ENCODE measurements at regions not wholly inside any gene's neighbourhood (a gene's known extent, or its start where the extent isn't known, plus 50 kb on each side); places are given as distances from the start of the nearest gene placed in this dataset.

- DNase-seq: no peak
Observed at GRCh38 chr4:56757821-56758411, 63.6 kb downstream of the SPINK2 start.

GRCh38 chr4:56757261-56757746 is 64.2 kb downstream of the SPINK2 start:
- no peak for DNase-seq

DNA sequence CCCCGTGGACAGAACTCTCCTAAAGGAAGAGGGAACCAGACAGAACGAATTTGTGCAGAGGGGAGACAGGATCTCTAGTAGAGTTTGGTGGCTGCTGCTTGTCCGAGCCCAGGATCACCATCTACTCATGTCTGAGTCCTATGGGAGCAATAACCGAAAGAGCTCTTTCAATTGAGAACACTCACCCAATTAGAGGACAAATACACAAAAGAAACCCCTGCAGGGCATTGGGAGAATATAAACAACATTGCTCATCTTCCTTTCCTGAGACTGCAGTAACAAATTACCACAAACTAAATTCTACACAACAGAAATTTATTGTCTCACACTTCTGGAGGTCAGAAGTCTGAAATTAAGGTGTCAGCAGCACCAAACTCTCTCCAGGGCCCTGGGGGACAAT is 65.6 kb downstream of the SPINK2 start:
- no peak for DNase-seq

GRCh38 chr4:56752985-56753384 is 68.5 kb downstream of the SPINK2 start:
- no peak for DNase-seq

DNA sequence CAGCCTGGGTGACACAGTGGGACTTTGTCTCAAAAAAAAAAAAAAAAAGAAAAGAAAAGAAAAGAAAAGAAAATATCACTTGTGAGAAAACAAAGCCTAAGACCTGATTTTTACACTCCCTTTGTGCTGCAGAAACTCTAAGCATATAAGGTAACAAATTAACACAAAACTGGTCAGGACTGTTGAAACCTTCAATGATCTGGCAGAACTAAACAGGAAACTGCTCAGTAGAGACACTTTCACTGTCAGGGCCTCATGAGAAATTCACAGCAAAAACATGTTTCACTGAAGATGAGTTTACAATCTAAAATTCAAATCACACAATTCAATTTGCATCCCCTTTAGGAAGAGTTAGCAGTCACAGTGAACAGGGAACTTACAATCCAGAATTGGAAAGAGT is 69.1 kb upstream of the HOPX start:
- no peak for DNase-seq

GRCh38 chr4:56748271-56748670 is 67.2 kb upstream of the HOPX start:
- no peak for DNase-seq

DNA sequence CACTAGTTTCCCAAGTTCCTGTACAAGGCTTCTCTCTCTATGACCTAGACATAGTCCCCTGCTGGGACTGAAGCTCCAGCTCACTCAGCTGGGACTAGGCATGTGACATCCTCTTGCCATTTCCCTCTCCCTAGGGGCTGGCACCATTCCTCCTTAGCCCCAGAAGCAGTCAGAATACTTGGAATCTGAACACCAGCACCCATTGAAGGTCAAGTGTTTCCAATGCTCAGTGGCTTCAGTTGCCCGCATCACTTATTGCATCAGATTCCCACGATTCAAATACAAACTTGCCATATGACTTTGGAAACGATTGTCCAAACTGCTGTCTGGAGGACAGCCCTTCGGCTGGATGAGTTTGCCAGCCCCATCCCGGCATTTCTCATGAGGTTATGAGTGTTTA is 65.5 kb upstream of the HOPX start:
- no peak for DNase-seq

GRCh38 chr4:56745042-56745441 is 63.9 kb upstream of the HOPX start:
- no peak for DNase-seq

- DNase-seq: no peak
Observed at GRCh38 chr4:56744030-56744429, 62.9 kb upstream of the HOPX start.

DNA sequence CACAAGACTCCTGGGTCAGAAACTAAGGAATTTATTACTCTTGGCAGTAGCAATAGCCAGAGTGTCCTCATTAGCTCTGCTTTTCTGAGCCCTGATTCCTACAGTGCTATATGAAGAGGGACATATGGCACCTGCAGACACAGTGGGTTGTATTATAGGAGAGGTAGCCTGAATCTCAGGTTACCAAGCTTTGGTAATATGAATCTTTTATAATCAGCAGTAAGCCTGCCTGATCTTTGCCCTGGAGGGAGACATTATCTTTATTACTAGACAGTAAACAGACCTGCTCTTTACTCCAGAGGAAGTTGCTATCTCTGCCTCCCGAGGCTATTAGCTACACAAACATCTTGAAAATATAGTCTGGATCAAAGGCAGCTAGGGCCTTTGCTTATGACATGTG is 62.5 kb upstream of the HOPX start:
- DNase-seq: no peak

- DNase-seq: no peak
Observed at GRCh38 chr4:56742080-56742871, 61.2 kb upstream of the HOPX start.

DNA sequence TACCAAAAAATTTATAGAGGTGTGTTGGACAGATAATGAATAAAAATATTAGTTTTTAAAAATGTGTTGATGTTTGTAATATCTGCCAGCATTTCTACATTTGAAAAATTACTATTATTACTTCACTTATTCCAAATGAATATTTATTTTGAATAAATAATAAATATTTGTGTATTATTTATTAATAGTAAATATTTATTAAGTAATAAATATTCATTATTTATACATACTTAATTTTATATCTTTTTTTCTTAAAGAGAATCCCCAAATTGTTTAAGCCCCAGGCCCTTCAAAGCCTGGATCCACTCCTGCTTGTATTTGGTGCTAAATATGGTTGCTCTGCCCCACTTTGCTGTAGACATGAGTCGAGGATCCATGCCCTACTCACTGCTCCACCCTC is 60.5 kb upstream of the HOPX start:
- no peak for DNase-seq

DNA sequence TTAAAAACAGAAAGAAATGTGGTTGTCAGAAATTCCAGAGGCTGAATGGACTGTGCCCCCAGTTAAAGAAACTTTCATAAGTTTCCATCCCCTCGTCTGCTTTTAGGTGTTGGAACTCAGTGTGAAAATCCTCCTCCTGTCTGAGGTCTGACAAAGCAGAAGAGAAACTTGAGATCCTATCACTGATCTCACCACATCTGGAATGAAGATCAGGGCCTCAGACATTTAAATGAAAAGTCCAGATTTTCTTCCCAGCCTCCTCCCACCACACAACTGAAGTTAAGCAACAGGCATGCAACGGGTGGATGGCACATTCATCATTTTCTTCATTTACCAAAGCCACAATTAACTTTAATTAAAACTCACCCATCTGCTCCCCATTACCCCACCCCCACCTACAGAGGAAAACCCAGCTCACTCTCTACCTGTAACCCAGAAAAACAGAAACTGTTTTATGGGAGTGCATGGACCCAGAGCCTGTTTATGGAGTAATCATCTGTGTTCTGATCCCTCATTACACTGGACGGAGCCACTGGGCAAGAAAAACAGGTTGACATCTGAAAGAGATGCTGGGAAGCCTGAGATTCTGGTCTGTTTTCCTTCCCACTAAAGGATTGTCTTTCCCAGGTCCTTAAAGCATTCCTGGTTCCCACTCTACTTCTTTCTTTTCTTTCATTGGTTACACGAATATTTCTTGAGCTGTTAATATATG is 58.1 kb upstream of the HOPX start:
- no peak for DNase-seq

GRCh38 chr4:56737666-56738065 is 56.6 kb upstream of the HOPX start:
- DNase-seq: peak; percentile 67

- no peak for DNase-seq
Observed at GRCh38 chr4:56733352-56733751, 52.3 kb upstream of the HOPX start.

- DNase-seq: no peak
Observed at GRCh38 chr4:56732301-56732700, 51.2 kb upstream of the HOPX start.

GRCh38 chr4:56731857-56732256 is 50.8 kb upstream of the HOPX start:
- DNase-seq: no peak

Measured in NCI-H774 (cell line).